Inferior parietal cortex (tissue), 1 donor: ENCODE measurements at regions not wholly inside any gene's neighbourhood (a gene's known extent, or its start where the extent isn't known, plus 50 kb on each side); places are given as distances from the start of the nearest gene placed in this dataset.
"Not testable (repeated sequence)": the region's sequence is repeated elsewhere in the genome, so short reads cannot be mapped to it uniquely, and the experiment has no call there.

Experiments used
- DNase-seq: peaks from one replicate; pipeline ENCODE4 v3.0.0-alpha.2; 2016; ENCODE audit errors: extremely low spot score

- no peak for DNase-seq
Observed at GRCh38 chrX:131595120-131595519, 51.2 kb downstream of the OR13H1 start.

- no peak for DNase-seq
Observed at GRCh38 chrX:131607792-131608369, 64.0 kb downstream of the OR13H1 start.

GRCh38 chrX:131609480-131609879 is 65.6 kb downstream of the OR13H1 start:
- no peak for DNase-seq

- no peak for DNase-seq
Observed at GRCh38 chrX:131613260-131613659, 69.4 kb downstream of the OR13H1 start.

- DNase-seq, result no peak
Observed at GRCh38 chrX:131614241-131614640, 70.4 kb downstream of the OR13H1 start.

GRCh38 chrX:131617182-131617581 is 73.3 kb downstream of the OR13H1 start:
- no peak for DNase-seq

DNA sequence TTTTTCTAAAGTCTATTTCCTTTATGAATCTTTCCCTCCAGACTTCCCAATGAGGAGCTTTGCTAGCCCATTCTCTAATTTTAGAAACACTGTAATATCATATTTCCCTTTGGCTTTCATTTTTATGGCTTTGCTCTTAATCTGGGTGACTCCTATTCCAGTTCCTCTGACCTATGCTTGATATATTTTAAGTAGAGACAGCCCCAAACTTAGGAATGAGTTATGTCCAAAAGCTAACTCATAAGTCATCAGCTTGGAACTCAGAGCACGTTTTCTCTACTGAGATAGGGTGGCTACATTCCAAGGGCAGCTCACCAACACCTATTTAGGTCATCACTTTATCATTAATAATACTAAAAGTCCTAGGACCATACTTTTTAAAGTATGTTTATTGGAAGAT is 77.8 kb downstream of the OR13H1 start:
- no peak for DNase-seq

DNA sequence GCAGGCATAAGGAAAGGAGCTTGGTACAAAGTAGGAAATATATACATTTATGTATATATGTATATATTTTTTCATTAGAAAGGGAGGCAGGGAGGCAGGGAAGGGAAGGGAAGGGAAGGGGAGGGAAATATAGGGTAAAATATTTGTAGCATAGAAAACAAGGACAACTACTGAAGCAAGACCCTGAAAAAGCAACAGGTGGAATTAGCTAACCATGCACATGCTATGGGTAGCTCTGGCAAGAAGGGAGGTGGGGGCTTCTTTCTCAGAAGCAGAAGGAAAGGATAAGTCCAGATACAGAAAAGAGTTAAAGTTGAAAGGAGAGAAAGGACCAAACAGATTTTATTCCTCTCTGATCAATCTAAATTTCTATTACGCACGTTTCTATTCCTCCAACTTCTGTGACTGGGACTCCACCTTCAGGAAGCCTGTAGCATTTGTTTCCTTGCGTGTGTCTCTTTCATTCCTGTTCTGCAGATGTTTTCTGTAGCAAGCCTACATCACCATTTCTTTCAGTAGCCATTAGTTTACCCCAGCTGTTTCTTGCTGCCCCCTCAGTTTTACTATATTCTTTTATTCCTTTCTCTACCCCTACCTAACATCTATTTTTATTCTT is 82.9 kb downstream of the OR13H1 start:
- DNase-seq, result no peak

GRCh38 chrX:131630534-131630933 is 86.7 kb downstream of the OR13H1 start:
- DNase-seq, result no peak

- peak; percentile 62 for DNase-seq
Observed at GRCh38 chrX:131633285-131633917, 89.5 kb downstream of the OR13H1 start.

DNA sequence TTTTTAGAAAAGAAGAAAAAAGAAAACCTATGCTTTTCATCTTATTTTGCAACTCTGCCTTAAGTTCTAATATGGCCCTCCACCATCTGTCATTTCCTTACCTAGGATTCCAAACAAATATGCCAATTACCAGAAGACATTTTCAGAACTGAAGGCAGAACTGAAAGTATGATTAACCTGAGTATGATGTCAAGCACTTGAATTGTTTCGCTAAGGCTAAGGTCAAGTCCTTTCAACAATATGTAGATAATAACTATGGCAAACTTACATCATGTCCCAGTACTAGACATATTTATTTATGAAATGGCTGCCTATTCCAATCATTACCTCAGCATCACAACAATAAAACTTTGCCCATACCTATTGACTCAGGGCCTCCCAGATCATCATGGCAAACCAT is 91.0 kb downstream of the OR13H1 start:
- DNase-seq, result no peak

DNA sequence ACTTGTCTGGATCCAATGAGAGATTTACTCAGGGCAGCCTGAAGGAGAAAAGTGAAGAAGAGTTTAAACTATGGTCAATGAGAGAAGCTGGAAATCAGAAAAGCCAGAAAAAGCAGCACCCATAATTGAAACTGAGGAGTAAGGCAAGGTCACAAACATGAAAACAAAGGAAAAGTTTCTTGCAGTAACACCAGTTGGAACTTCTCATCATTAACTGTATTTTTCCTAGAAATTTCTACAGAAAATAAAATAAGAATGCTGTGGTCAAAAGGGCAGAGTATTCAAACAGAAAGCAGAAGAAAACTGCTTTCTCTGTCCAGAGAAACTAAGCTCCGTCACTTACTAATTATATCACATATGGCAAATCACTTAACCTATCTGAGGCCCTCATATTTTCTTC is 102.2 kb downstream of the OR13H1 start:
- DNase-seq, result no peak

DNA sequence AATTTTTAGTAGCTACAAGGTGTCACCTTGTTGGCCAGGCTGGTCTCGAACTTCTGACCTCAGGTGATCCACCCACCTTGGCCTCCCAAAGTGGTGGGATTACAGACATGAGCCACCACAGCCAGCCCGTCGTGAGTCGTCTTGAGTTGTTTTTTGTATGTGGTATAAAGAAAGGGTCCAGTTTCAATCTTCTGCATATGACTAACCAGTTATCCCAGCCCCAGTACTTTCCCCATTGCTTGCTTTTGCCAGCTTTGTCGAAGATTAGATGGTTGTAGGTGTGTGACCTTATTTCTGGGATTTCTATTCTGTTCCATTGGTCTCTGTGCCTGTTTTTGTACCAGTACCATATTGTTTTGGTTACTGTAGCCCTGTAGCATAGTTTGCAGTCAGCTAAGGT is 105.9 kb downstream of the OR13H1 start:
- DNase-seq, result no peak

- DNase-seq, result no peak
Observed at GRCh38 chrX:131650637-131651410, 107.0 kb downstream of the OR13H1 start.

- not testable (repeated sequence) for DNase-seq
Observed at GRCh38 chrX:131663726-131664125, 119.9 kb downstream of the OR13H1 start.

DNA sequence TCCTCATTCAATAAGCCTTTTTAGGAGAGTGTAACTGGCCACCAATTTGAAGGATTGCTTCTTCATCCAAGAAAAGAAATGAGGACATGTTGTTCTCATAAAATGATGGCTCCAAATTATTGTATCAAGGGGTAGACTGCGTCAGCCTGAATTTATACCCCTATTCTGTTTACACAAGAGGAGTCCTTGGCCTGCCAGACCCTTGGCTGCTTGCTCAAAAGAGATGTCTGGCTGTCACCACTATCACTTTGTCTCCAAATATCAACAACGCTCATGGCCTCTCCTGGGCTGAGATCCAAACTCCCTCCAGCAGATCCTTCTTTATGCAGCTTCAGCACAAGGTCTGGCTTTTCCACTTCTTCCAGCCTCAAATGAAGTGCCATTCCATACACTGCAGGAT is 127.9 kb downstream of the OR13H1 start:
- no peak for DNase-seq

GRCh38 chrX:131675596-131676194 is 131.8 kb downstream of the OR13H1 start:
- no peak for DNase-seq

DNA sequence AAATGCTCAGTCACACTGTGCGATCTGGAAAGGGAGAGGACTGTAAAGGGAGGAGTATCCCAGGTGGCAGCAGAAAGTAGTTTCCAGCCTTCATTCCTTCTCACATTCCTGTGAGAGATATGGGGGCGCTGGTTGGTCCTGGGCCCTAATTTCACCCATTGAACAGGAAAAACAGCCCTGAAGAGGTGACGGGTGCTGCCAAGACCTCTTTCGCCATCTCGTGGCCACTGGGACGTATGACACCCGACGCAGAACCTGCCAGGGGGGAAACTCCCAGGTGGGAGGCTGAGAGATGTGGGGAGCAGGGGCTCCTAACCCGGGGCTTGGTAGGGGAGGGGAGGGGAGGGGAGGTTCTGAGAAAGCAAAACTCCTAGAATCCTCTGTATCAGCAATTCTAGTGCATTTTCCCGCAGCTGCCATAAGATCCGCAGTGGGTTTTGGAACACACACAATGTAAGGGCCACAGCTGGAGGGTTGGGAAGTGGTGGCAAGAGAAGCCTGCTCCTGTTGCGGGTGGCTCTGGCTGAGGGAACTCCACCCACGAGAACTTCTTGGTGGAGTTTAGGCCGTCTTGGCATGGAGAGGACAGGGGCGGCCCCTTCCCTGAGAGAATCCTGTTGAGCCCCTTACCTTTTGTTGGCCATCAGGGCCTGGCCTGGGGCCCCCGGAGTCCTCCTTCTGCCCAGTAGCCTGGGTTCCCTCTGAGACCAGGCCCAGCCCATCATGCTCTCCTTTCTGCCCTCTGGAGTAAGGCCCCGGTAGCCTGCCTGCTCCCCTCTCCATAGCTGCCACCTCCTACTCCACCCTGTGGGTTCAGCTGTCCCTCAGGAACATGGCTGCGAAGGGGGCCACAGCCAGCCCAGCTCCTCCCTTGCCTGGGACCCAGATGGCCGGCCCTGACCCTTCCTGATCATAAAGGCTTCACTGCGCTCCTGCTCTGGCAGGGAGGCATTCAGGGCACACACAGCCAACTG is 134.1 kb downstream of the OR13H1 start:
- DNase-seq, result no peak

GRCh38 chrX:131682735-131683134 is 138.9 kb downstream of the OR13H1 start:
- not testable (repeated sequence) for DNase-seq

- no peak for DNase-seq
Observed at GRCh38 chrX:131693359-131693758, 149.5 kb downstream of the OR13H1 start.

- not testable (repeated sequence) for DNase-seq
Observed at GRCh38 chrX:131696989-131697388, 153.1 kb downstream of the OR13H1 start.
